ENCODE measurements at regions not wholly inside any gene's neighbourhood (a gene's known extent, or its start where the extent isn't known, plus 50 kb on each side); places are given as distances from the start of the nearest gene placed in this dataset.

DNA sequence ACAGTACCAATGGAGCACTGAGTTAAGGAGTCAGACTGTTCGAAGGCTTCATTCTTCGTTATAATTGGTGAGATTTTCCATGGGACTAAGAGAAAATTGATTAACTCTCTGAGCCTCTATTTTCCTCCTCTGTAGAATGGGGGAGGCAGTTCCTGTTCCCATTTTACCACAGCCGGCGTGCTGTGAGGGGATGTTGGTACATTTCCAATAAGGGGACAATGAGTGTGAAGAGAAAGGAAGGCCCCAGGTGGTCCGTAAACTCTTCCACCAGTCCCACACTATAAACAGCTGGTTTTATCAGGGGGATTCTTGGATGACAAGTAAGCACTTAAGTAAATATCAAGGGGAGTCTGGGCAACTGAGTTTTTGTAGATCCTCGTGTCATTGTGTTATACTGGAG is 109.9 kb downstream of the DAD1 start:
- no peaks in the 10 kb centered on the region for H3K36me3 ChIP-seq (replicated peaks in 1 of 2; ENCODE audit: control insufficient read depth in 1 of 2, insufficient read depth in 2 of 2, low read length in 2 of 2)
- no peaks in the 10 kb centered on the region for H3K79me2 ChIP-seq (ENCODE audit: insufficient read depth, low read length)
- no peak overlapping the region for H3K9ac ChIP-seq (ENCODE audit: insufficient read depth, low read length, poor library complexity, severe bottlenecking)
- H3K27ac ChIP-seq (ENCODE audit: low read depth in 1 of 2, low read length in 2 of 2) = no peak overlapping the region
- no peak for DNase-seq
- H3K4me3 ChIP-seq (replicated peaks in 1 of 3; ENCODE audit: low read depth in 2 of 3, low read length in 3 of 3) = no peak overlapping the region
- no peak overlapping the region for H3K4me2 ChIP-seq (replicated peaks; ENCODE audit: extremely low read depth, low read length, poor library complexity, severe bottlenecking)
- WGBS (ENCODE audit: insufficient coverage) = no CpG with 5 or more reads among the region's 6 CpGs
- Mint-ChIP-seq H3K4me3 (no peak overlapping the region), H3K27me3 (ENCODE audit: low read depth in 3 of 3) (peaks cover 0 to 2% (median 1%) of the 10 kb centered on the region in 3 donors), H3K9me3 (no peaks in the 10 kb centered on the region), H3K4me1 (peaks cover 15% of the 10 kb centered on the region), H3K36me3 (no peaks in the 10 kb centered on the region), H3K27ac (peak overlapping the region in 1 of 7 donors; percentile 2)
- no peaks in the 10 kb centered on the region for H3K27me3 ChIP-seq (ENCODE audit: control insufficient read depth in 2 of 2, insufficient read depth in 2 of 2, low read length in 2 of 2)
- intact Hi-C loops (cut with micrococcal nuclease) = loop anchor here (10.0 kb wide), 1 partner anchor 164 kb away; no protein-coding TSS in a partner anchor
- TF ChIP-seq, protein P1, sequence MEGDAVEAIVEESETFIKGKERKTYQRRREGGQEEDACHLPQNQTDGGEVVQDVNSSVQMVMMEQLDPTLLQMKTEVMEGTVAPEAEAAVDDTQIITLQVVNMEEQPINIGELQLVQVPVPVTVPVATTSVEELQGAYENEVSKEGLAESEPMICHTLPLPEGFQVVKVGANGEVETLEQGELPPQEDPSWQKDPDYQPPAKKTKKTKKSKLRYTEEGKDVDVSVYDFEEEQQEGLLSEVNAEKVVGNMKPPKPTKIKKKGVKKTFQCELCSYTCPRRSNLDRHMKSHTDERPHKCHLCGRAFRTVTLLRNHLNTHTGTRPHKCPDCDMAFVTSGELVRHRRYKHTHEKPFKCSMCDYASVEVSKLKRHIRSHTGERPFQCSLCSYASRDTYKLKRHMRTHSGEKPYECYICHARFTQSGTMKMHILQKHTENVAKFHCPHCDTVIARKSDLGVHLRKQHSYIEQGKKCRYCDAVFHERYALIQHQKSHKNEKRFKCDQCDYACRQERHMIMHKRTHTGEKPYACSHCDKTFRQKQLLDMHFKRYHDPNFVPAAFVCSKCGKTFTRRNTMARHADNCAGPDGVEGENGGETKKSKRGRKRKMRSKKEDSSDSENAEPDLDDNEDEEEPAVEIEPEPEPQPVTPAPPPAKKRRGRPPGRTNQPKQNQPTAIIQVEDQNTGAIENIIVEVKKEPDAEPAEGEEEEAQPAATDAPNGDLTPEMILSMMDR (IDR thresholded peaks at IDR 0.05) = no peak
- no peaks in the 10 kb centered on the region for H3K9me3 ChIP-seq (replicated peaks in 1 of 2; ENCODE audit: control insufficient read depth in 1 of 2, insufficient read depth in 1 of 2, low read length in 2 of 2)
- no peaks in the 10 kb centered on the region for H3K4me1 ChIP-seq (ENCODE audit: control insufficient read depth in 1 of 2, insufficient read depth in 2 of 2, low read length in 2 of 2)
- H2AFZ ChIP-seq (ENCODE audit: insufficient read depth, low read depth, low read length, poor library complexity, severe bottlenecking) = no peak overlapping the region
- no peaks in the 10 kb centered on the region for H4K20me1 ChIP-seq (ENCODE audit: insufficient read depth, low read length)

DNA sequence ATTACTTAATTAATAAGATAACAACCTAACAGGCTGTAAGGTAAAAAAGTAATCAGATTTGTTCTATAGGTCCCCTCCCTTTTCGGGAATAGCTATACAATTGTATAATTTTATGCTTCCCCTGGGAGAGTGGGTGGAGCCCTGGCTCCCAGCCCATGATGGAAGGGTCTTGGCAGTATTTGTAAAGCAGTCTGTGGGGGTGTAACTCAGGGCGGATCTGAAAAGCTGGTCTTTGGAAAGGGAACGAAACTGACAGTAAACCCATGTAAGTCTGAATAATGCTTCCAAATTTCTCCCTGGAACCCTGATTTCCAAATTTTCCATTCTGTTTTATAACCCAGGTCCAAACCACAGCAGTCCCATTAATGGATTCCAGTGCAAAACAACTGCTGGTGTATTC is 110.4 kb downstream of the DAD1 start:
- no peaks in the 10 kb centered on the region for H3K36me3 ChIP-seq (replicated peaks in 1 of 2; ENCODE audit: control insufficient read depth in 1 of 2, insufficient read depth in 2 of 2, low read length in 2 of 2)
- H4K20me1 ChIP-seq (ENCODE audit: insufficient read depth, low read length) = no peaks in the 10 kb centered on the region
- no peaks in the 10 kb centered on the region for H3K4me1 ChIP-seq (ENCODE audit: control insufficient read depth in 1 of 2, insufficient read depth in 2 of 2, low read length in 2 of 2)
- peaks cover 13% of the 10 kb centered on the region for H3K4me1 Mint-ChIP-seq
- no peak overlapping the region for H3K27ac ChIP-seq (ENCODE audit: low read depth in 1 of 2, low read length in 2 of 2)
- intact Hi-C loops (cut with micrococcal nuclease) = loop anchor here (10.0 kb wide), 1 partner anchor 164 kb away; no protein-coding TSS in a partner anchor
- no peak for DNase-seq
- H2AFZ ChIP-seq (ENCODE audit: insufficient read depth, low read depth, low read length, poor library complexity, severe bottlenecking) = no peak overlapping the region
- TF ChIP-seq, protein P1 (IDR thresholded peaks at IDR 0.05) = no peak
- H3K27me3 Mint-ChIP-seq (ENCODE audit: low read depth in 3 of 3) = peaks cover 0 to 2% (median 1%) of the 10 kb centered on the region in 3 donors
- no peaks in the 10 kb centered on the region for H3K36me3 Mint-ChIP-seq
- H3K9me3 Mint-ChIP-seq = no peaks in the 10 kb centered on the region
- no peak overlapping the region for H3K4me3 Mint-ChIP-seq
- H3K79me2 ChIP-seq (ENCODE audit: insufficient read depth, low read length) = no peaks in the 10 kb centered on the region
- no peak overlapping the region for H3K4me3 ChIP-seq (replicated peaks in 1 of 3; ENCODE audit: low read depth in 2 of 3, low read length in 3 of 3)
- WGBS (ENCODE audit: insufficient coverage) = 100% methylated on average over 2 of the region's 3 CpGs
- no peak overlapping the region for H3K27ac Mint-ChIP-seq
- H3K4me2 ChIP-seq (replicated peaks; ENCODE audit: extremely low read depth, low read length, poor library complexity, severe bottlenecking) = no peak overlapping the region
- no peaks in the 10 kb centered on the region for H3K27me3 ChIP-seq (ENCODE audit: control insufficient read depth in 2 of 2, insufficient read depth in 2 of 2, low read length in 2 of 2)
- H3K9ac ChIP-seq (ENCODE audit: insufficient read depth, low read length, poor library complexity, severe bottlenecking) = no peak overlapping the region
- no peaks in the 10 kb centered on the region for H3K9me3 ChIP-seq (replicated peaks in 1 of 2; ENCODE audit: control insufficient read depth in 1 of 2, insufficient read depth in 1 of 2, low read length in 2 of 2)

Data from CD14-positive monocyte (primary cell).